HPDE6-E6E7 (cell line): ENCODE measurements at regions not wholly inside any gene's neighbourhood (a gene's known extent, or its start where the extent isn't known, plus 50 kb on each side); places are given as distances from the start of the nearest gene placed in this dataset.
"Not testable (repeated sequence)": the region's sequence is repeated elsewhere in the genome, so short reads cannot be mapped to it uniquely, and the experiment has no call there.

ENCODE experiments used
- DNase-seq: peaks from one replicate; pipeline ENCODE4 v3.0.0; 2011; ENCODE audit warnings: missing footprints; ENCODE audit errors: extremely low spot score

- DNase-seq = no peak
Observed at GRCh38 chr4:171348090-171348489, 465.1 kb upstream of the GALNTL6 start.

GRCh38 chr4:171342646-171343045, 470.6 kb upstream of the GALNTL6 start:
- no peak for DNase-seq

GRCh38 chr4:171340258-171340657, 472.9 kb upstream of the GALNTL6 start:
- no peak for DNase-seq

- DNase-seq = no peak
Observed at GRCh38 chr4:171334549-171334948, 478.7 kb upstream of the GALNTL6 start.

DNA sequence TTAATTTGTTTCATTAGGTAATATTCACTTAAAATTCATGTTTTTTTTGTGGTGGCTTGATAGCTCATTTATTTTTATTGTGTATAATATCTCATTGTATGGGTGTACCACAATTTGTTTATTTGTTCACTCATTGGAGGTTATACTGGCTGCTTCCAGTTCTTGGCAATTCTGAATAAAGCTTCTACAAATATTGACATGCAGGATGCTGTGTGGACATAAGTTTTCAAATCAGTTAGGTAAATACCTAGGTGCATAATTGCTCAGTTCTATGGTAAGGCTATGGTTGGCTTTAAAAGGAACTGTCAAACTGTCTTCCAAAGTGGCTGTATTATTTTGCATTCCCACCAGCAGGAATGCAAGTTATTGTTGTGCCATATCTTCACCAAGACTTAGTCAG, 504.5 kb upstream of the GALNTL6 start:
- DNase-seq = no peak

GRCh38 chr4:171298048-171298718, 515.0 kb upstream of the GALNTL6 start:
- DNase-seq = not testable (repeated sequence)

- no peak for DNase-seq
Observed at GRCh38 chr4:171288816-171289432, 524.3 kb upstream of the GALNTL6 start.

DNA sequence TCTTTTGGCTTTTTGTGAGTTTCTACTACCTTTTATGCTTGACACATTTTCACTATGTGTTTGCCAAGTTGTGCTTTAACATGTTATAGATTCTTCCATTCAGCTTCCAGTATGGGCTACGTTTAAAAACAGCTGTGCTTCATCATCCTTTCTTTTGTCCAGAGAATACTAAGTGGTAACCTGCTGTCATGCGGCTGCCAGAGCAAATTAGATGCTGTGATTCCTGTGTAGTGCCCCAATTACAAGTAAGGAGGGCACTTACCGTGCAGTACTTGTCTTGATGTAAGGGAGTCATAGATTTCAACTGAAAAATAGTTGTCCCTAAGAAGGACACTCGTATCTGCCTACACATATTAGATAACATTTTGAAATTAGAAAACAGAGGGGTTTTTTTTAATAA, 531.8 kb upstream of the GALNTL6 start:
- DNase-seq = no peak

GRCh38 chr4:171279131-171279530, 534.1 kb upstream of the GALNTL6 start:
- DNase-seq = no peak

DNA sequence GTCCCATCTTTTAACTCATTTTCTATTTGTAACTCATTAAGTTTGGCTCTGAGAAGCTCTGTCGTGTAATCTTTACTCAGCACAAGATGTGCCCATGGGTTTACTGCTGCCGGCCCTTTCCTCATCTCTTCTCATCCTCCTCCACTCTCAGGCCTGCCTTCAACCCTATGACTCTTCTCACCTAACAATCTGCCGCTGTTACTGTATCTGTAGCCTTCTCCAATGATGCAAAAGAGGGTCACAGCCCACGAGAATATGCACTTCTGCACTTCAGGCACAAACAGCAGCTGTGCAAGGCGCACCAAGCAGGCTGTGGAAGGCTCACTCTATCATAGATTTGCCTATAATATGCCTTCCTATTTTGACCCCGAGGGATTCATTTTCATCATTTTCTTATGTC, 546.5 kb upstream of the GALNTL6 start:
- no peak for DNase-seq

DNA sequence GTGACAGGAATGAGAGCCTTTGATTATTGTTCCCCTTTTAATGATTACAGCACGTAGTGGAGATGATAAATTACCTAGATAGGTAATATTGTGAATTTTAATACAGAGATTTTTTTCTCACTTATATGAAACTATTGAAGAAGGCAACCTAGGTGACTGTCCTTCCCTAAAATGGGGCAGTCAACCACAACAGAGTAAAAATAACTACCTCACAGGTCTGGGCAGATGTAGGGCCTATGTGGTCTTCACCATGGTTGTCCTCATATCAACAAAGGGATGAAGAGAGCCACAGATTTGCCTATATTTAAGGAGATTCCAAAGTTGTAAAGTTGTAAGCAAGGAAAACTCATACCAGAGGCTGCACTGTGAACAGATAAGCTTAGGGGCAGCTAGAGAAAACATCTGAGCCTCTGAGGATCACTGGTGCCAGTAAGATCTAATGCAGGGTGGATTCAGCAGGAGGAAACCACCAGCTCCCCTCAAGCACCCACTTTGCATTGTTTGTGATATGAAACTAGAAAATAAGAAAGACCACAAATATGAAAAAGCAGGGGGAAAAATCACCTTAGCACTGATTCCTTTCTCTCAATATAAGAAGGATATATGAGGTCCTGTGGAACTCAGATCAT, 547.9 kb upstream of the GALNTL6 start:
- no peak for DNase-seq

- no peak for DNase-seq
Observed at GRCh38 chr4:171256223-171256622, 557.0 kb upstream of the GALNTL6 start.

DNA sequence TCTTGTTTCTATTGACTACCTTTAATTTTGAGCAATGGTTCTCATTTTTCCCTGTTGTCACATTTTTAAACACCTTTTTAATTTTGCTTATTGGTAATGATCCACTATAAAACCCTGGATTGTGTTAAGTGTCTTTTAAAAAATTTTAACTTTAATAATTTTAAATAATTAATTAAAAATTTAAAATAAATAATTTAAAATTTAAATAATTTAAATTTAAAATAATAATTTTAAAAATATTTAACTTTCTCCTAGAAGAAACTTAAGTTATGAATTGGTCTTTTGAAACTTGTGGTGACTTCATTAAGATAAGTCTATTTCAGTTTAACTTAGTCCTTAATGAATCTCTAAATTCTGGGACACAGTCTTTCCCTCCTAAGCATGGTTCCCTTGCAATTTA, 566.3 kb upstream of the GALNTL6 start:
- no peak for DNase-seq

DNA sequence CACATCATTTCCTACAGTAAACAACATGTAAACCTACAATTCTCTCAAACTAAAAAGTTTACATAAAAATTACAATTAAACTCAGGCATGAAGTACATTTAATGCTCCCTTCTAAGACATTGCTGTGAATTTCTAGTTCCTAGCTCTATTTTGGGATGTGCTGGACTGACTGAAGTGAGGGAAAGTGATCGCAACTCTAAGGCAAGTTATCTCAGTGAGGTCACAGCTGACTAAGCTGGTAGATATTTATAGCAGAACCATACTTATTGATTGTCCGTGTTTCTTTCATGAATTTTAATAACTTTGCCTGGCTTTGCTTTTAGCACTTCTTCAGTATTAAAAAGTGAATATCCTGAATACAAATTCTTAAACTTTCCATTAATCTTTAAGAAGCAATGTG, 570.4 kb upstream of the GALNTL6 start:
- no peak for DNase-seq

DNA sequence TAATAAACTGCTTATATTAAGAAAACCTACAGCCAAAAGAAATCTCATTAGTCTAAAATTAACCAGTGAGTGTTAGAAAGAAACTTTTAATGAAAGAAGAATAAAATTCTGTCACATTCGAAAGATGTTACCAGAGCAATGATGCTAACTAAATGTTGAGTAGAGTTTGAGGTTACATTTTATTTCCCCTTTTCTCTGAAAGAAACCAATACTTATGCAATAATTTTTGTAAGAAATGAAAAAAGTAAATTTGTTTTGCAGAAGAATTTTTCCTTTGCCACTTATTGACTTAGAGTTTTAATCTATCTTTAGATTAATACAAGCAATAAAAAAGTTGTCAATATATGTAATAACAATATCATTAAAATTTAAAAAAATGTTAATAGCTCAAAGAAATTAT, 574.0 kb upstream of the GALNTL6 start:
- DNase-seq = no peak

- no peak for DNase-seq
Observed at GRCh38 chr4:171235521-171235920, 577.7 kb upstream of the GALNTL6 start.

GRCh38 chr4:171229354-171229753, 583.9 kb upstream of the GALNTL6 start:
- DNase-seq = not testable (repeated sequence)

- DNase-seq = no peak
Observed at GRCh38 chr4:171221181-171221580, 592.0 kb upstream of the GALNTL6 start.

GRCh38 chr4:171203425-171203824, 609.8 kb upstream of the GALNTL6 start:
- DNase-seq = peak; percentile 40

- DNase-seq = no peak
Observed at GRCh38 chr4:171202908-171203307, 610.3 kb upstream of the GALNTL6 start.

DNA sequence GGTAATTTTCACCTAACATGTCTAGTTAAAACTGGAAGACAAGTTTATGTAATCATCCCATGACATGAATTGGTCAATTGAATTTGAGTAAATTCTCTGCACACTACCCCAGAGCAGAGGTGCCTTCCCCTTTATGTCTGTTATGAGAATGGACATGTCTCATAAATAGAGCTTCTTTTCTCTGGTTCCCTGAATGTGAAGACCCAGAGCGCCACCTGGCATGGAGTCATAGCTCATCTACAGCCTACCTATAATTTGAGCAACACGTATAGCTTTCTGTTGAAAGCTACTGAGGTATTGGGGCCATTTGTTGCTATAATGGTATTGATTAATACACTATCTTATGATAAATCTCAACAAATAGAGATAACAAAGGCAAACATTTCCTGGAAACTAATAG, 626.5 kb upstream of the GALNTL6 start:
- no peak for DNase-seq

- no peak for DNase-seq
Observed at GRCh38 chr4:171181090-171181489, 632.1 kb upstream of the GALNTL6 start.

- DNase-seq = no peak
Observed at GRCh38 chr4:171170671-171171070, 642.5 kb upstream of the GALNTL6 start.
